ENCODE measurements at regions not wholly inside any gene's neighbourhood (a gene's known extent, or its start where the extent isn't known, plus 50 kb on each side); places are given as distances from the start of the nearest gene placed in this dataset.
"Not testable (repeated sequence)": the region's sequence is repeated elsewhere in the genome, so short reads cannot be mapped to it uniquely, and the experiment has no call there.

GRCh38 chr9:74140141-74140540 lies 357.0 kb upstream of the RORB start:
- no peak for TF ChIP-seq POLR2A (IDR thresholded peaks at IDR 0.05)
- TF ChIP-seq, protein P1, sequence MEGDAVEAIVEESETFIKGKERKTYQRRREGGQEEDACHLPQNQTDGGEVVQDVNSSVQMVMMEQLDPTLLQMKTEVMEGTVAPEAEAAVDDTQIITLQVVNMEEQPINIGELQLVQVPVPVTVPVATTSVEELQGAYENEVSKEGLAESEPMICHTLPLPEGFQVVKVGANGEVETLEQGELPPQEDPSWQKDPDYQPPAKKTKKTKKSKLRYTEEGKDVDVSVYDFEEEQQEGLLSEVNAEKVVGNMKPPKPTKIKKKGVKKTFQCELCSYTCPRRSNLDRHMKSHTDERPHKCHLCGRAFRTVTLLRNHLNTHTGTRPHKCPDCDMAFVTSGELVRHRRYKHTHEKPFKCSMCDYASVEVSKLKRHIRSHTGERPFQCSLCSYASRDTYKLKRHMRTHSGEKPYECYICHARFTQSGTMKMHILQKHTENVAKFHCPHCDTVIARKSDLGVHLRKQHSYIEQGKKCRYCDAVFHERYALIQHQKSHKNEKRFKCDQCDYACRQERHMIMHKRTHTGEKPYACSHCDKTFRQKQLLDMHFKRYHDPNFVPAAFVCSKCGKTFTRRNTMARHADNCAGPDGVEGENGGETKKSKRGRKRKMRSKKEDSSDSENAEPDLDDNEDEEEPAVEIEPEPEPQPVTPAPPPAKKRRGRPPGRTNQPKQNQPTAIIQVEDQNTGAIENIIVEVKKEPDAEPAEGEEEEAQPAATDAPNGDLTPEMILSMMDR (IDR thresholded peaks at IDR 0.05) = no peak
- ATAC-seq (no peak), DNase-seq (no peak)
- intact Hi-C loops (cut with DNase I) = no loop called here
- H3K36me3 ChIP-seq (replicated peaks in 1 of 2; ENCODE audit: insufficient read depth in 1 of 2, low read depth in 2 of 2) = no peaks in the 10 kb centered on the region
- no peak overlapping the region for H3K4me3 ChIP-seq
- no peaks in the 10 kb centered on the region for H3K27me3 ChIP-seq
- no peak overlapping the region for H3K27ac ChIP-seq
- H3K9me3 ChIP-seq = no peaks in the 10 kb centered on the region
- H3K4me1 ChIP-seq = no peaks in the 10 kb centered on the region
- 55 to 65% methylated on average over 2 of the region's 2 CpGs for WGBS, 2 donors

DNA sequence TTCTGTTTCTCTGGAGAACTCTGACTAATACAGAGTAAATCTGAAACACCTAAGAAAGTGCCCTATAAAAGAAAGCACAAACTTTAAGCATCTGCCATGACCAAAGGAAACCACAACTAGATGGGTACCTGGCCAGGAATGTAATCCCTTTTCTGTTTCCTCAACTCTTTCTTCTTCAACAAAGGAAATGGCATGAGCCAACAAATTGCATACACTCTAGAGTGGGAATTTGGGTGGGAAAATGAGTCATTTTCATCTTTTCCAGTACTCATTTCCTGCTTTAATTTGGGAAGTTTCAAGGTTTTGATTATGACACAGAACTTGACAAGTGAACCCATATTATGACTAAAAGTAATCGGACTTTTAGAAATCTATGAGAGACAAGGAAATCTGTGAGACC lies 349.2 kb upstream of the RORB start:
- H3K4me1 ChIP-seq = no peaks in the 10 kb centered on the region
- ATAC-seq = no peak
- H3K36me3 ChIP-seq (replicated peaks in 1 of 2; ENCODE audit: insufficient read depth in 1 of 2, low read depth in 2 of 2) = no peaks in the 10 kb centered on the region
- TF ChIP-seq, protein P1 (IDR thresholded peaks at IDR 0.05) = no peak
- no peak for TF ChIP-seq POLR2A (IDR thresholded peaks at IDR 0.05)
- no peaks in the 10 kb centered on the region for H3K27me3 ChIP-seq
- no peak overlapping the region for H3K27ac ChIP-seq
- WGBS, 2 donors = 61 to 68% methylated on average over 1 of the region's 1 CpG
- no peak overlapping the region for H3K4me3 ChIP-seq
- intact Hi-C loops (cut with DNase I) = no loop called here
- H3K9me3 ChIP-seq = no peaks in the 10 kb centered on the region
- DNase-seq = no peak

GRCh38 chr9:74172874-74173273 lies 324.3 kb upstream of the RORB start:
- no peaks in the 10 kb centered on the region for H3K36me3 ChIP-seq (replicated peaks in 1 of 2; ENCODE audit: insufficient read depth in 1 of 2, low read depth in 2 of 2)
- intact Hi-C loops (cut with DNase I) = no loop called here
- DNase-seq = no peak
- H3K4me1 ChIP-seq = no peaks in the 10 kb centered on the region
- no peaks in the 10 kb centered on the region for H3K9me3 ChIP-seq
- H3K27me3 ChIP-seq = no peaks in the 10 kb centered on the region
- TF ChIP-seq, protein P1 (IDR thresholded peaks at IDR 0.05) = no peak
- no peak for TF ChIP-seq POLR2A (IDR thresholded peaks at IDR 0.05)
- no peak overlapping the region for H3K27ac ChIP-seq
- WGBS, 2 donors = 42 to 54% methylated on average over 3 of the region's 3 CpGs
- H3K4me3 ChIP-seq = no peak overlapping the region
- no peak for ATAC-seq

GRCh38 chr9:74173284-74173683 lies 323.9 kb upstream of the RORB start:
- no peaks in the 10 kb centered on the region for H3K27me3 ChIP-seq
- ATAC-seq (no peak), DNase-seq (no peak)
- H3K4me3 ChIP-seq = no peak overlapping the region
- intact Hi-C loops (cut with DNase I) = no loop called here
- TF ChIP-seq POLR2A (IDR thresholded peaks at IDR 0.05) = no peak
- TF ChIP-seq, protein P1 (IDR thresholded peaks at IDR 0.05) = no peak
- WGBS, 2 donors = 59 to 78% methylated on average over 5 of the region's 5 CpGs
- no peaks in the 10 kb centered on the region for H3K36me3 ChIP-seq (replicated peaks in 1 of 2; ENCODE audit: insufficient read depth in 1 of 2, low read depth in 2 of 2)
- no peaks in the 10 kb centered on the region for H3K4me1 ChIP-seq
- H3K9me3 ChIP-seq = no peaks in the 10 kb centered on the region
- no peak overlapping the region for H3K27ac ChIP-seq

GRCh38 chr9:74197771-74198170 lies 299.4 kb upstream of the RORB start:
- H3K9me3 ChIP-seq; H3K4me3 ChIP-seq; intact Hi-C loops (cut with DNase I); H3K27me3 ChIP-seq; ATAC-seq; H3K27ac ChIP-seq; H3K36me3 ChIP-seq (replicated peaks in 1 of 2; ENCODE audit: insufficient read depth in 1 of 2, low read depth in 2 of 2); H3K4me1 ChIP-seq; DNase-seq: not testable (repeated sequence)
- 93 to 95% methylated on average over 8 to 10 of the region's 24 CpGs for WGBS, 2 donors

Measured in body of pancreas (tissue), 4 donors.